ENCODE measurements at regions not wholly inside any gene's neighbourhood (a gene's known extent, or its start where the extent isn't known, plus 50 kb on each side); places are given as distances from the start of the nearest gene placed in this dataset.

GRCh38 chr16:73956587-73957494 is 339.8 kb upstream of the PSMD7 start:
- TF ChIP-seq, protein P1, sequence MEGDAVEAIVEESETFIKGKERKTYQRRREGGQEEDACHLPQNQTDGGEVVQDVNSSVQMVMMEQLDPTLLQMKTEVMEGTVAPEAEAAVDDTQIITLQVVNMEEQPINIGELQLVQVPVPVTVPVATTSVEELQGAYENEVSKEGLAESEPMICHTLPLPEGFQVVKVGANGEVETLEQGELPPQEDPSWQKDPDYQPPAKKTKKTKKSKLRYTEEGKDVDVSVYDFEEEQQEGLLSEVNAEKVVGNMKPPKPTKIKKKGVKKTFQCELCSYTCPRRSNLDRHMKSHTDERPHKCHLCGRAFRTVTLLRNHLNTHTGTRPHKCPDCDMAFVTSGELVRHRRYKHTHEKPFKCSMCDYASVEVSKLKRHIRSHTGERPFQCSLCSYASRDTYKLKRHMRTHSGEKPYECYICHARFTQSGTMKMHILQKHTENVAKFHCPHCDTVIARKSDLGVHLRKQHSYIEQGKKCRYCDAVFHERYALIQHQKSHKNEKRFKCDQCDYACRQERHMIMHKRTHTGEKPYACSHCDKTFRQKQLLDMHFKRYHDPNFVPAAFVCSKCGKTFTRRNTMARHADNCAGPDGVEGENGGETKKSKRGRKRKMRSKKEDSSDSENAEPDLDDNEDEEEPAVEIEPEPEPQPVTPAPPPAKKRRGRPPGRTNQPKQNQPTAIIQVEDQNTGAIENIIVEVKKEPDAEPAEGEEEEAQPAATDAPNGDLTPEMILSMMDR (IDR thresholded peaks at IDR 0.05) = peak; percentile 67 to 81 (median 68)
- TF ChIP-seq POLR2A (IDR thresholded peaks at IDR 0.05; ENCODE audit: low read depth) = no peak
